Spleen (tissue), 7 donors: ENCODE measurements at regions not wholly inside any gene's neighbourhood (a gene's known extent, or its start where the extent isn't known, plus 50 kb on each side); places are given as distances from the start of the nearest gene placed in this dataset.

Experiments
- POLR2A ChIP-seq, 3 donors: fragments of 450-650 bp; IDR thresholded peaks; one replicate each; pipeline ENCODE4 v1.5.1; 2017; ENCODE audit warnings: antibody characterized with exemption in 3 of 3, mild to moderate bottlenecking in 1 of 3
- POLR2AphosphoS5 ChIP-seq, 3 donors: sonication (generic); formaldehyde crosslinking; IDR thresholded peaks; one replicate each; pipeline ENCODE4 v1.5.1; 2017; ENCODE audit warnings: antibody characterized with exemption in 3 of 3
- TF ChIP-seq, protein P1 (sequence below), 11 experiments: fragments of 200-600 bp in 7 of 11; fragments of 450-650 bp in 4 of 11; sonication (generic) in 4 of 11; IDR thresholded peaks in 8 of 11; conservative IDR thresholded peaks in 3 of 11; 1 replicate in 7 of 11; 2 replicates in 4 of 11; pipeline versions ENCODE4 v1.4.0 to v1.8.0; 2016 to 2021; ENCODE audit warnings: antibody characterized with exemption in 11 of 11, inconsistent platforms in 4 of 11, mild to moderate bottlenecking in 1 of 11
- donor health status: DM: no; HTN: no; CAD: no; lungs with moderate emphysema.
- donor health status: DM: no; HTN: no; CAD: no.
- donor health status: DM: no; HTN: no; CAD: no.

DNA sequence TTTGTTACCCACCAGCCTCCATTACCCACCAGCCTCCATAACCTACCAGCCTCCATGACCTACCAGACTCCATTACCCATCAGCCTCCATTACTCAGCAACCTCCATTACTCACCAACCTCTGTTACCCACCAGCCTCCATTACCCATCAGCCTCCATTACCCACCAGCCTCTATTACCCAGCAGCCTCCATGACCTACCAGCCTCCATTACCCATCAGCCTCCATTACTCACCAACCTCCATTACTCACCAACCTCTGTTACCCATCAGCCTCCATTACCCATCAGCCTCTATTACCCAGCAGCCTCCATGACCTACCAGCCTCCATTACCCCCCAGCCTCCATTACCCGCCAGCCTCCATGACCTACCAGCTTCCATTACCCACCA lies 133.3 kb upstream of the HS6ST1 start:
- TF ChIP-seq, protein P1, sequence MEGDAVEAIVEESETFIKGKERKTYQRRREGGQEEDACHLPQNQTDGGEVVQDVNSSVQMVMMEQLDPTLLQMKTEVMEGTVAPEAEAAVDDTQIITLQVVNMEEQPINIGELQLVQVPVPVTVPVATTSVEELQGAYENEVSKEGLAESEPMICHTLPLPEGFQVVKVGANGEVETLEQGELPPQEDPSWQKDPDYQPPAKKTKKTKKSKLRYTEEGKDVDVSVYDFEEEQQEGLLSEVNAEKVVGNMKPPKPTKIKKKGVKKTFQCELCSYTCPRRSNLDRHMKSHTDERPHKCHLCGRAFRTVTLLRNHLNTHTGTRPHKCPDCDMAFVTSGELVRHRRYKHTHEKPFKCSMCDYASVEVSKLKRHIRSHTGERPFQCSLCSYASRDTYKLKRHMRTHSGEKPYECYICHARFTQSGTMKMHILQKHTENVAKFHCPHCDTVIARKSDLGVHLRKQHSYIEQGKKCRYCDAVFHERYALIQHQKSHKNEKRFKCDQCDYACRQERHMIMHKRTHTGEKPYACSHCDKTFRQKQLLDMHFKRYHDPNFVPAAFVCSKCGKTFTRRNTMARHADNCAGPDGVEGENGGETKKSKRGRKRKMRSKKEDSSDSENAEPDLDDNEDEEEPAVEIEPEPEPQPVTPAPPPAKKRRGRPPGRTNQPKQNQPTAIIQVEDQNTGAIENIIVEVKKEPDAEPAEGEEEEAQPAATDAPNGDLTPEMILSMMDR (IDR thresholded peaks at IDR 0.05 in 8 of 11, conservative IDR thresholded peaks at IDR 0.05 in 3 of 11), result no peak
- TF ChIP-seq POLR2A (IDR thresholded peaks at IDR 0.05) (no peak), POLR2AphosphoS5 (IDR thresholded peaks at IDR 0.05) (no peak)
